B cell (primary cell): ENCODE measurements at regions not wholly inside any gene's neighbourhood (a gene's known extent, or its start where the extent isn't known, plus 50 kb on each side); places are given as distances from the start of the nearest gene placed in this dataset.

Experiments used
- CTCF ChIP-seq: fragments of 200-600 bp; IDR thresholded peaks from one replicate; pipeline ENCODE4 v1.8.0; 2022; ENCODE audit warnings: antibody characterized with exemption, mild to moderate bottlenecking
- EZH2 ChIP-seq: IDR thresholded peaks from 2 replicates; pipeline ENCODE4 v1.6.1; 2012; ENCODE audit warnings: borderline replicate concordance, low read depth, mild to moderate bottlenecking, moderate library complexity, low read length; ENCODE audit not compliant: insufficient read depth, poor library complexity, severe bottlenecking

- TF ChIP-seq EZH2 (no peak), CTCF (no peak)
Measured at GRCh38 chr15:39286706-39287105, 294.2 kb upstream of the THBS1 start.
